NCI-H1105 treated with DMSO at 0.1 percent for 48 hours (cell line): ENCODE measurements at regions not wholly inside any gene's neighbourhood (a gene's known extent, or its start where the extent isn't known, plus 50 kb on each side); places are given as distances from the start of the nearest gene placed in this dataset.

Experiments used
- DNase-seq: peaks from one replicate; lab custom pipeline; 2025; lab: John Stamatoyannopoulos, UW

DNA sequence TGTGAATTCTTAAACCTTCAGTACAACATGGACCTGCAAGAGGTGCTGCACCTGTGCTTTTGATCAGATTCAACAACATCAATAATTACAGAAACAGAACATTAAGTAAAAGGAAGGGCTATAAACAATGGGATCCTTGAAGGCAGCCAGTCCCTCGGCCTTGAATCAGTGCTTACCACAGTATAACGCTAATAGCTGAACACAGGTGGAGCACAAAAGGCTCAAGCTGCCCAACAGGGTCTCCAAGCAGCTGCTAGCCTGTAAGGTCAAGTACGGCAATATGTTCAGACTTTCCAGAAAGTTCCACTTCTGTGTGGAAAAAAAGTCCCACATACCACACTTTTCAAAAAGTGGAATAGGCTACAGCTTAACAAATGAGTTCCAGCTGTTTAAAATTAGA, 61.9 kb upstream of the ITGA1 start:
- peak; percentile 65 for DNase-seq

DNA sequence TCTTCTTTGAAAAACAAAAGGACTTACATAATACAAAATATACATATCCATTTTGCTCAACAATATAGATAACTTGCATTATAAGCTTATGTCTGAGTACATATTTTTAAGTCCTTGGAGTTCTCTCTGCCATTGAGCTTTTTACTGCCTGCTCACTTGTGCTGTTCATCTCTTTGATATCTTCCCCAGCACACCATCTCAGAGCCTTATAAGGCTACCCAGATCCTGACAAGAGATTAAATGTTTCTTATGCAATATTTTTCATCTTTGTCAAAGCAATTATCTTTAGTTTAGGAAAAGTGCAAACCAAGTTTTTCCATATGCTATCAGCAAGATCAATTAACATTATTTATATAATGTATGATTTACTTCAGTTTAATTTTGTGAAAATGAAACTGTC, 60.7 kb upstream of the ITGA1 start:
- no peak for DNase-seq

DNA sequence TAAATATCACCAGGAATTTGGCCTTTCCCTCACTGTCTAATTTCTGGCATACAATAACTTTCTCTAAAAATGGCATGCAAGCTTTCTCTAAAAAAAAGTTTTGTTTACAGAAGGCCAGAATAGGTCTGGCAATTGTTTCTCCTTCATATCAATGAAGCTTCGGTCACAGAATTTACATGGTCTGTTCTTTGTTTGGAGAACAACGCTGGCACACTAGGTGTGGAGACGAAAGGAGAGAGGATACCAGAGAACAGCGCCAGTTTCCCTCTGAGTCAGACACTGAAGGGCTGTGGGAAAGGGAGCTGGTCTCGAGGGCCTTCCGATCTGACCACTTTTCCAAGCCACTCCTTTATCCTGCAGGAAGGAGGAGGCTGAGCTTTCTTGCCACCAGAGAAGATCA, 60.1 kb upstream of the ITGA1 start:
- no peak for DNase-seq

DNA sequence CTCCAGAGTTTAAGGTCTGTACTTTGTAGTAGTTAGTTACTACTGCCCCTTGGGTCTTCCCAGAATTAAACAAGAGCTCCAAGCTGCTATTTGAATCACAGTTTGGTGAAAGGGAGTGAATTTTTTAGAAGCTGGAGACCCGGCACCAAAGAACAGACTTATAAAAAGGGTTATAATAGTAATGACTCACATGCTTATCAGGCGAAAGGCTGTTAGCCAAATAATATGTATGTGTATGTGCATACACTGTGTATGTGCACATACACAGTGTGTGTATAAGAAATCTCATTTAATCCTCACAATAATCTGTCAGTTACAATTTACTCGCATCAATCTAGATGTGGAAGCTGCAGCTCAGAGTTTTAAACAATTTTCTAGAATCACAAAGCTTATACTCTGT, 59.5 kb upstream of the ITGA1 start:
- DNase-seq, result no peak

DNA sequence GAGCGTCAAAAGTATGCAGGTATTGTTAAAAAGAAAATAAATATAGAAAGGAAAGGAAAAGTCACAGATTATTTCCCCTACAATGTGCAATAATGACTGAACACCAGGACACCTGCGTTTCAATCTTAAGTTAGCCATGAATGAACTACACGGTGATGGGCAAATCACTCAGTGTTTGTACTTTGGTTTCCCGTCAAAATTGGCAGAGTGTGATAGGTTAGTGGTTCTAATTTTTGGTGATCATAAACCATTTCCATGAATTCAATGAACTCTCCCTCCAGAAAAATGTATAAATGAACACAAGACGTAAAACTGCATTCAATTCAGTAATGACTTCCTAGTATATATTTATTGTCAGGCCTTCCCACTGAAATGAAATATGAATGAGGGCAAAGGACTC, 59.0 kb upstream of the ITGA1 start:
- DNase-seq, result no peak

DNA sequence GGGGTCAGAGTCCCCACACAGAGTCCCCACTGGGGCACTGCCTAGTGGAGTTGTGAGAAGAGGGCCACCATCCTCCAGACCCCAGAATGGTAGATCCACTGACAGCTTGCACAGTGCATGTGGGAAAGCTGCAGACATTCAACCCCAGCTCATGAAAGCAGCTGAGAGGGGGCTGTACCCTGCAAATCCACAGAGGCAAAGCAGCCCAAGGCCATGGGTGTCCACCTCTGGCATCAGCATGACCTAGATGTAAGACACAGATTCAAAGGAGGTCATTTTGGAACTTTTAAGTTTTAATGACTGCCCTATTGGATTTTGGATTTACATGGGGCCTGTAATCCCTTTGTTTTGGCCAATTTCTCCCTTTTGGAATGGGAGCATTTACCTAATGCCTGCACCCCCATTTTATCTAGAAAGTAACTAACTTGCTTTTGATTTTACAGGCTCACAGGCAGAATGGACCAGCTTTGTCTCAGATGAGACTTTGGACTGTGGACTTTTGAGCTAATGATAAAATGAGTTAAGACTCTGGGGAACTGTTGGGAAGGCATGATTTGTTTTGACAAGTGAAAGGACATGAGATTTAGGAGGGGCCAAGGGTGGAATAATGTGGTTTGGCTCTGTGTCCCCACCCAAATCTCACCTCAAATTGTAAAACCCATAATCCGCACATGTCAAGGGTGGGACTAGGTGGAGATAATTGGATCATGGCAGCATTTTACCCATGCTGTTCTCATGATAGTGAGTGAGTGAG, 56.3 kb upstream of the ITGA1 start:
- DNase-seq, result no peak

DNA sequence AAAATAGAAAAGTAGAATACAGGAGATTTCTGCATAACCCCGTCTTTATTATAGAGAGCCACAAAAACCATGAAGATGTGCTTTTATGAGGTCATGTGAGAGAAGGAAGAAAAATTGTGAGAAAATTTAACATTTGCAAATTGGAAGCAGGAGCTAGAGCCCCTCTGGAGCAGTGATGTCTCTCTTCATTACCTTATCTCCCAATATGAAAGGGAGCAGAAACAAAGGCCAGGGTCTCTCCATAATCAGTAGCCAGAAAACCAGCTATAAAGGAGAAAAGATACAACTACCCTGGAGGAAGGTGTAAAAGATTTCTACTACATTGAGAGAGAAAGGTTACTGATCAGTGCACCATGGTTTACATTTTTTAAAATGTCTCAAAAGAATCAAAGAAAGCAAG, 53.2 kb upstream of the ITGA1 start:
- DNase-seq, result no peak

DNA sequence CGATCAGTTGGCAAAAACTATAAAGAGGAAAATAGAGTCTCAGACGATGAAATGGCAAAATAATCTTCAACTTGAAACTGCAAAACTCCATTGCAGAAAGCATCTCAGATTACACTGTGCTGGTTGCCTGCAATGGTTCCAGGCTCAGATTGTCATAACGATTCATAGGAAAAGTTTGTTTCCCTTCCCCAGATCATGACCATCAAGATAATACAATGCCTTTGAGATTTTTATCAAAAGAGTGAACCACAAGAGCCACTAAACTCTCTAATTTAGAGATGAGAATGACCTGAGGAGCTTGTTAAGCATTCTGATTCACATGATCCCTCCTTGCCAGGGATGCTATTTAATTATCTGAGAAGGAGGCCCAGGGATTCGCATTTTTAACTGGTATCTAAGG, 52.6 kb upstream of the ITGA1 start:
- DNase-seq, result no peak
